ENCODE measurements at regions not wholly inside any gene's neighbourhood (a gene's known extent, or its start where the extent isn't known, plus 50 kb on each side); places are given as distances from the start of the nearest gene placed in this dataset.

DNA sequence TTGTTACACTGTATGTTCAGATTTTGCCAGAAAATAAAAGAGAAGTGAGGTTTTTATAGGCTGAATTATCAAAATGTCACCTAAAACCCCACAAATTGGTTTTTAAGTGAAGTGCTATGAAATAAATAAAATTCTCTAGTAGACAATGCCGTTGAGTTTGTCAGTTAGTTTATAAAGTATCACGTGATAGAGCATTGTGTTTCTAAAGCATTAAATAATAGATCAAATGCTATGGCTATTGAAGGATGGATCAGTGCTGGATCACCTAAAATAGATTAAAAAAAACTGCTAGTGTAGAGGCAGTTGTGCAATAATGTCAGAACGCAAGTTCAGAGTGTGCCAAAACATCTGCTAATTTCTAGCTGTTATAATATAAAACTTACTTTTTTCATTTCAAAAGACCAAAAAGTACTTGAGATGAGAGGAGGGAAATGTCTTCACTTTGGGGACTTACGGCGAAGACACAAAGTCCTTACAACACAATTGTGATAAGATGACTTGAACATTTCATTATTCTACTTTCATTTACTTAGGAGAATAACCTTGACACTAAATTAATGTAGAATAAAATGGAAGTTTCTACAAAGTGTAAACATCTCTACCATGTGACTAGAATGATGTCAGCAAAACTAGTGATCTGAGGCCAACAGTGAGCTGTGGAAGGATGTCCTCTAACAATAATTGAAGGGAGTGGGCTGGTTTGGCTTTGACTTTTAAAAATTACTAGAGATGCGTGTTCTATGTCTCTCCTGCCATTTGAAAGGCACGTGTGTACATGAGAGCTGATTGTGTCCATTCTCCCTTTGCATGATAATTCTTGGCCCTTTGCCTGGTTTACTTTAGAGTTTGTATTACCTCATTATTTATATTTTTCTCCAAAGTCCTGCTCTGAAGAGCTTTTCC is 154.4 kb upstream of the PDE3A start:
- peak; percentile 47 for DNase-seq

DNA sequence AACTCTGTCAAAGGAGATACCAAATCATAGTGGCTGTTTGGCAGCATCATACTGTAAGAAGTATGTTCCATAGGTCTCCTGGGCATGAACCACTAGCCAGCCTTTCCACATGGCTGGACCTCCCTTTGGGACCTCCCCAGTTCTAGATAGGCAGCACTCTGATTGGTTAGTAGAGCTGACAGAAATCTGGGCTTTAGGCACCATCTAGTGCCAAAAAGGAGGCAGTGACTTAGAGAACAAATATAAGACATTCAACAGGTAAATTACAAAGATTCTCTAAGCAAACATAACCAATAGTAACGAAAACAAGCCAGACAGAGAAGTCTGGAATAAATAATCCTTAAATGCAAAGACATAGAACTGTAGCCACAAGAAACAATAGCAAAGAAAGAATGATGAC is 148.0 kb upstream of the PDE3A start:
- peak; percentile 13 for DNase-seq

DNA sequence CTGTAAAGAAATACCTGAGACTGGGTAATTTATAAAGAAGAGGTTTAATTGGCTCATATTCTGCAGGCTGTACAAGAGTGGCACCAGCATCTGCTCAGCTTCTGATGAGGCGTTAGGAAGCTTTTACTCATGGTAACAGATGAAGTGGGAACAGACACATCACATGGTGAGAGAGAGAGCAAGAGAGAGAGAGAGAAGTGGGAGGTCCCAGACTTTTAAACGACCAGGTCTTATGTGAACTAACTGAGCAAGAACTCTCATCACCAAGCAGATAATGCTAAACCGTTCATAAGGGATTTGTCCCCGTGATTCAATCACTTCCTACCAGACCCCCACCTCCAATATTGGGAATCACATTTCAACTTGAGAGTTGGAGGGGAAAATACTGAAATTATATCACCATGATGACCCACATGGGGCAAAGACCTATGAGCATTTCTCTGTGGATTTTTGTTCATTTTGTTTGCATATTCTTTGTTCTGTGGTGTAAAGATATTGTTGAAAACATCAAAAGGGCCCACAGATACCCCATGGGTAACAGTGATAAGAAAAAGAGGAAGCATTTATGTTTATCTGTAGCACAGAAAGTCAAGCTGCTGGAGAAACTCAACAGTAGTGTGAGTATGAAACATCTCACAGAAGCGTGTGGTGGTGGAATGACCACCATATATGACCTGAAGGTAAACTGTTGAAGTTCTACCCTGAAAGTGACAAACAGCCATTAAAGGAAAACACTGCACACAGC is 135.2 kb upstream of the PDE3A start:
- DNase-seq: no peak

DNA sequence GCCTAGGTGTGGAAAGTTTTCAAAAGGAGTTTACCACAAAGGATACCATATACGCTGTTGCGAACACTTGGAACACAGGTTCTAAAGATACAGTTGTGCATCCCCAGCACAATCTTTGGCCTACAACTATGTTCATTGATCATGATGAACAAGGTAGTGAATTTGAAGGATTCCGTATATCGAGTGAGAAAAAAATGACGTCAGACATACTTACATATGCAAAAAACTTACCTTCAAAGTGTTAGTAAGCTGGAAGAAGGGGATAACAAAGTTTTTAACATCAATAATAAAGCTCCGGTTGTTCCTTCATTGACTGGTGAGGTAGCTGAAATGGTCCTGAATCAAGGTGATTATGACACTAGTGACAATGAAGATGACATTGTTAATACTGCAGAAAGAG is 133.9 kb upstream of the PDE3A start:
- DNase-seq: no peak

DNA sequence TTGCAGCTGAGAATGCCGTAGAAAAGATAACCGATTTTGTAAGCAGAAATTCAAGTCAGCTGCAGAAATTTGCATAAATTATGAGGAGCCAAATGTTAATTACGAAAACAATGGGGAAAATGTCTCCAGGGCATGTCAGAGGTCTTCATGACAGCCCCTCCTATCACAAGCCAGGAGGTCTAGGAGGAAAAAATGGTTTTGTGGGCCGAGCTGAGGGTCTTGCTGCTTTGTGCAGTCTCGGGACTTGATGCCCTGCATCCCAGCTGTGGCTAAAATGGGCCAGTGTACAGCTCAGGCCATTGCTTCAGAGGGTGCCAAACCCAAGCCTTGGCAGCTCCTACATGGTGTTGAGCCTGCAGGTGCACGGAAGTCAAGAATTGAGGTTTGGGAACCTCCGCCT is 131.2 kb upstream of the PDE3A start:
- DNase-seq: no peak

DNA sequence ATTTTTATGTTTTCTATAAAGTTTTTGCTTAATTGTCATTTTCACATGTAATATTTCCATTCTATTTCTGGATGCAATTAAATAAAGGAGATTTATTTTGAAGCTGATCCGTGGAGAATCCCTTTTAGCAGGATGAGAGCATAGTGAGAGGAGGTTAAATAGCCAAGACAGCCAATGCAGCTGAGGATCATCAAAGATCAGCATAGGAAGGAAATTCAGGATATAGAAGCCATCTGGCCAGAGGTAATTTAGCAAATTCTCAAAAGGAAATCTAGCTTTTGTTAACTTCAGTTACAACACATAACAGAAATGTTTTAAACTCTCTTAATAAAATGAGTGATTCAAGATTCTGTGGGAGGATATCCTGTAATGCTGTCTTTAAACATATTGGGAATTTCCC is 122.8 kb upstream of the PDE3A start:
- DNase-seq: no peak

DNA sequence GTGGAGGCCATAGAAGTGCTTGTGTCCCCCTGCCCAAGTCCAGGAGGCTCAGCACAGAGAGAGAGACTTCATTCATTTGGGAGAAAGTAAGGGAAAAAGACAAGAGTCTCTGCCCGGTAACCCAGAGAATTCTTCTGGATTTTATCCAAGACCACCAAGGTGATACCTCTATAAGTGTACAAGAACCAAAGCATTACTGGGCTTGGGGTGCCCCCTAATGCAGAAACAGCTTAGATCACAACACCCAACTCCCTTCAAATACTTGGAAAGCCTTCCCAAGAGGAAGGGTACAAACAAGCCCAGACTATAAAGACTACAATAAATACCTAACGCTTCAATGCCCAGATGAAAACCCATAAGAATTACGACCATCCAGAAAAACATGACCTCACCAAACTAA is 119.7 kb upstream of the PDE3A start:
- no peak for DNase-seq

DNA sequence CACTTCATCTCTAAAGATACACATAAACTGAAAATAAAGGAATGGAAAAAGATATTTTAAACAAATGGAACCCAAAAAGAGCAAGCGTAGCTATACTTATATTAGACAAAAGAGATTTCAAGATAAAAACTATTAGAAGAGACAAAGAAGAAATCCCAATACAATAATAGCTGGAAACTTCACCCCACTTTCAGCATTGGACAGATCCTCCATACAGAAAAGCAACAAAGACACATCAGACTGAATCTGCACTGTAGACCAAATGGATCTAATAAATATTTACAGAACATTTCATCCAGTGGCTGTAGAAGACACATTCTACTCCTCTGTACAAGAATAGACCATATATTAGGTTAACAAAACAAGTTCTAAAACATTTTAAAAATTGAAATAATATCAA is 117.6 kb upstream of the PDE3A start:
- DNase-seq: no peak

DNA sequence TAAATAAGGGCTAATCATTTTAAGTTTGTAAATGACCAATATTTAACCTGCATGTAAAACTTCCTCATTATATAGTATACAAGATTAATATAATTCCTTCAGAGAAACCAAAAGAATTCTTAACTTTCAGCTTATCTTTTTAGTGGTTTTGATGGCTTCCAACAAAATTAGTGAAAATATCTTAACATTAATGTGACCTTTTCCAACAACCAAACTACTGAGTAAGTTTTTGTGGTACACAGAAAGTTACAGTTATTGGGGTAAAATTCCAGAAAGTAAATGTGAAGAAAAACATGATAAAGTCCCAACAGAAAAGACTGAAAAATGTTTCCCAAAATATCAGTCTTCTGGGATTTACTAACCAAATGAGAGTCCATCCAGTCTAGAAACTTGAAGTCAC is 111.0 kb upstream of the PDE3A start:
- no peak for DNase-seq

DNA sequence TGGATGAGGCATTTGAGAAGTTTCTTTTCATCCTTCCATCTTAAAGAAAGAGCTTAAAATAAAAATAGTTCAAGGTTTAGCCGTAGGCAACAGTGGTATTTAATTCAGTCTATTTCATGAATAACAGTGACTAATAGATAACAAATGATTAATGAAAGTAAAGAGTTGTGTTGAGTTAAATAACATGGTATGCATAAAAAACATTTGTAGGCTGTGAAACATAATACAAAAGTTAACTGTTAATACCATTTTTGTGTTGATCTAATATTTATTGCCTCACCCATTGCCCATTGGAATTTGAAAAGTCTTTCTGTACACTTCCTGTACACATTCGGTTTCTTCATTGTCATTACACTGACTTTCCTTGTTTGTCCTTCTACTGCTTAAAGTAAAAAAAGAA is 108.6 kb upstream of the PDE3A start:
- no peak for DNase-seq

DNA sequence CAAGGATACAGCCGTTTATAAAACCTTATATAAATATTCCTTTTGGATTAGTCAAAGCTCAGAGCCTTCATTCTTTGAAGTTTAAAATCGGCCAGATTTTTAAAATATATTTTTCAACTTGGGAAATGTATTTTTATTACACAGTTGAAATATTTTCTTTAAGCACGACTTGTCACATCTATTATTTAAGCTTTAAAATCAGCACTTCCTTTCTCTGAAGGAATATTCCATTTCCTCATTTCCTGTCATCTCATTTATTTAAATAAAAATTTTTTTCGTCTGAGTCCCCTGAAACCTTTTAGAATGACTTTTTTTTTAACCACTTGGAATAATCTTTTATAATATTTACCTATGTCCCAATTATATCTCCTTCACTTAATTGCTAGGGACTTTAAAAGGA is 107.5 kb upstream of the PDE3A start:
- DNase-seq: no peak

DNA sequence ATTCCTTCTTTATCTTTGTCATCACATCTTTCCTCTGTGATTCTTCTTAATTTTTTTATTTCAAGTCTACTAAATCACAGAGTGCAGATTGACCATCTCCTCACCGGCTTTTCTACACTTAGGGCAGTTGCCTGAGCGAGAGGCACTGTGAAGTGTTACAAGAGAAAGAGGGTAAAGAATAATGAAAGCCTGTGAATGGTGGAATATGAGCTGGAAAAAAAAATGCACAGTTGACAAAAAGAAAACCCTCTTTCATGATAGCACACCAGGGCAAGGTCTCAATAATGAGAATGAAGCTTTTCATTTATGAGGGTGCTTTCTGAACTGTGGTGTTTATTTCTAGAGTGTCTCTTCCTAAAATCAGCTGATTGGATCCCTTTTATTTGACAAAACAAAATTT is 106.2 kb upstream of the PDE3A start:
- no peak for DNase-seq

DNA sequence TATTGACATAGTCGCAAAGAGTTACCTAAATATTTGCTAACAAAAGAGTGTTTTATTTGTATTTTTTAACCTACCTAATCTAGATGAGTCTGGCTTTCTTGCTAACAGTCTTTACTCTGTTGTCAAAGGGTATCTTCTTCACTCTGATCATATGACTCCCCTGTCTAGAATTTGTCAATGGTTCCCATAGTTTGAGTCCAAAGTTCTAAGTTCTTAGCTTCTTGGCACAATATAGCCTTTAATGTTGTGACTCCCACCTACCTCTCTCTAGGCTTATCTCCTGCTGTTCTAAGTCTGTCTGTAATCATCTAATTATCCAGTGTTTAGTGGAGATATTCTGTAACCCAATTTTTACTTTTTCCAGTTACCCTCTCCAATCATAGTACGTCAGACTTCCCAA is 104.3 kb upstream of the PDE3A start:
- no peak for DNase-seq

DNA sequence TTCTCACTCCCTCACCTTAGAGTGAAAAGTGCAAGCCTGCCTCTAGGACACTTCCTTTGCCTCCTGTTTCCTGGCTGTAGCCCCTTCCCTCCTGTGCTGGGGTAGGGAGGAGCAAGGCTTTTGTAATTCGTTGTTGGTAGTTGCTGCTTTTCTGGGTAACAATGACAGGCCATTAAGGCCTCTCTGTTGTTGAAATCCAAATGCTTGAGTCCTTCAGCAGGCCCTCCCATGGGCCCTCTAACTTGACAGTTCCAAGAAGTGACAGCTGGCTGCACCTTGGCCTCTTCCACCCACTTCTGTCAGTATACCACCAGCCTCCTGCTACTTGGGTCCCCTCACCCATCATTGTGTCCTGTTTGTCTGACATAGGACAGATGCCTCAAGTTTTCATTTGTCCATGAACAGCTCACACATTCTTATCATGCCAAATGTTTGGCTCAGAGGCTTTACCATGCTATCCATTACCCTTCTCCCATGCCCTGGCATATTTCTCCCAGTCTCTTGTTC is 103.7 kb upstream of the PDE3A start:
- DNase-seq: peak; percentile 29

DNA sequence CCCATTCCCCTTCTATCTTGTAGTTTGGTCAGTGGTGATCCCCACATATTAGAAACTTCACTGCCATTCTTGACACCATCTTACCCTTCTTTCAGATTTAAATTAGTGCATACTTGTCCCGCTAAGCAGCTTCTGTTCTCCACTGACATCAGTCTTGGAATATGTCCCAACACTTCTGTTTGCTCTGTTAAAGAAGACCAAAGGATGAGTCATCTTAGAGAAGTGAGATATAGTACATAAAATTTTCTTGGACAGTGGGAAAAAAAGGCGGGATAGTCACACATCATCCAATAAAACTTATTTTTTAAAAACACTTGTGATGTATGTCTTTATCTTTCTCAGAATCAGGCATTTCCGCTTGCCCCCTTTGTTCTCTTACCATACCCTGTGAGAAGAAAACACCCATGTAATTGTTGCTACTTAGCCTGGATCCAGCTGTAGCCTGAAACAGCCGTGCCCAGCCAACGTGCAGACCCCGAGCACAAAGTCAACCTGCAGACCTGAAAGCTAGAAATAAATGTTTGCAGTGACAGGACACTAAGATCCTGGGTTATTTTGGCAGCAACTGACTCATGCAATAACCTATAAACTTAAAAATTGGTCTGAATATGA is 100.1 kb upstream of the PDE3A start:
- no peak for DNase-seq

DNA sequence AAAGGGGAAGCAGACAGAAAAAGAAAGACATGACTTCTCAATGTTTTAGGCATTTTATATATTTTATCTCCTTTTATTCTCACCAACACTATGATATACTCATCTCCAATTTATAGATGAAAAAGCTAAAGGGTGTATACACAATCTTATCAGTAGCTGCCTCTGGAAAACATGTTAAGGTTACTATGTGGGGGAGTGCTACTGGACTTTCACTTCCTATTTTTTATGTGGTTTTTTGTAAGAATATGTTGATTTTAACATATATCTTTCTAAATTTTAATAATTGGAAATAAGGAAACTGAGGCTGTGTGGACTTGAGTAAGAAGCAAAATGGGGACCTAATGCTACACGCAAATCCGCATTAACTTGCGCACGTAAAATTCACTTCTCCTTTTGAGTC is 99.6 kb upstream of the PDE3A start:
- no peak for DNase-seq

DNA sequence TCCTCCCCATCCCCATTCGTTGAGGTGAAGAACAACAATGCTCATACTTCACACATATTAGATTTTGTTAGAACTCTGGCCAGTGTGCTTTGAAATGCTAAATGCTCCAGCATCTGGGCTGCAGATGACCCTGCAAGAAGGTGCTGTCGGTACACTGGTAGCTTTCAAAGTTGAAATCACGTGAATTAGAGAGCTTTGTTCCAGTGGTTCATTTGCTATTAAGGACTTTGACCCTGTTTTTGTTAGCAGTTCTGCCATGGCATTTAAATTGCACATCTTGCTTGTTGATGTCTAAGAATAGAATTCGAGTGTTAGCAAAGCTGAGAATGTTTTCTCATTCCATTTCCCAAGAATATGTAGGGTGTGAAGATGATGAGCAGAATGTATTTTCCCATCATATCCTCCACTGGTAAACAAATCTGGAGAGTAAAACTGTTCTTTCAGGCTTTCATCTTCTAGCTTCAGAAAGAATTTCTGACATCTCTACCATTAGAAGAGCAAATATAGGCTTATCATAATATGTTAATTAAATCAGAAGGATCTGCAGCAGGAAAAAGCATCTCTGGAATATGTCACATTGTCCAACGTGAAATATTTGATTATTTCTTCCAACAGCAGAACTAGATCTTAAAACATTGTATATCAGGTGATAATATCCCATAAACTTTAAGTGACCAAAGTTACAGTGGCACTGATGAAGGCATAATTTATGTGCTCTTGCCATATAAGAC is 98.8 kb upstream of the PDE3A start:
- DNase-seq: no peak

DNA sequence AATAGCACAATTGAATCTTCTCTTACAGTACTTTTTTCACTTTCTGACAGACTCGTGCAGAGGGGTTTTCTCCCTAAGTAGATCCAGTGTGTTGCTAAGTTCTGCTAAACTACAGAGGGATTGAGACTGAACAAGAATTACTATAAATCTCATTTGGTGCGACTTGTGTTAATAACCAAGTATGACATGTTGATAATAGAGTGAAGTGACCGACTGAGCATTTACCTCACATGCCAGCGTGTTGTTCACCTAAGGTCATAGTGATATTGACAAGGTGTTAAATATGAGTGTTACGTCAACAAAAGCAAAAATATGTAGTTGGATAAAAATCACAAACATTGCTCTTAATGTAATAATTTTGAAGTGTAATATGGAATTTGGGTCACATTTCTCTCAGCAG is 97.8 kb upstream of the PDE3A start:
- no peak for DNase-seq

DNA sequence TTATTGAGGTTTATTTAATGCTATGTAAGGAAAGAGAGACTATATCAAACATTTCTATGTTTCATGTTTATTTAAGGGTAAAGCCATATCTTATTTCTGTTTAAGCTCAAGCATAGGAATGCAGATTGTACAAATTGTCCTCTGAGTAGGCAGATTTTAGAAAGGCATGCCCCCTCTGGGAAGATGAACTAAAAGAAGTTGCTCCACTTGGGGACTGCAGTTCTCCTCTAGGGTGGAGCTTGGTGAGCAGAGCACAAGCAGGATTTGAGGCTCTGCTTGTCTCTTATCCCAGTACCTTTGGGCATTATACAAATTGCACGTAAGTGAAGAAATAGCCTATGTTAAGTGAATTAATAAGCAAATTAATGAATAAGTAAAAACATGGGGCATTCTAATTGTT is 96.2 kb upstream of the PDE3A start:
- no peak for DNase-seq

DNA sequence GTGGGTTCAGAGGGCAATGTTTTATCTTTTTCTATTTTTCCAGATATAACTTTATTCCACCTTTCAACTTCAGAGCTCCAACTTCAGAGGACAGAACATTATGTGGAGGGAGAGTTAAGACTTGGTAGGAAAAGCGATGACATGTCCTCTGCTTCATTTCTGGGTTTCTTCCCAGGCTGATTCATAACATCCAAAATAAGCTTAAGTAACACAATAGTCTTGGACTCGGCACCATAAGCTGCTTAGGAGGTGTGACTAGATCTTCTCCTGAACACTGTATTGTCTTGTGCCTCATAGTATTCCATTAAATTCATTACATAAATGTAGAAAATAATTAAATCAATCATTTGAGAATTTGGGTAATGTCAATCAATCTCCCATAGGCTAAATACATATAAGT is 95.5 kb upstream of the PDE3A start:
- DNase-seq: no peak

DNA sequence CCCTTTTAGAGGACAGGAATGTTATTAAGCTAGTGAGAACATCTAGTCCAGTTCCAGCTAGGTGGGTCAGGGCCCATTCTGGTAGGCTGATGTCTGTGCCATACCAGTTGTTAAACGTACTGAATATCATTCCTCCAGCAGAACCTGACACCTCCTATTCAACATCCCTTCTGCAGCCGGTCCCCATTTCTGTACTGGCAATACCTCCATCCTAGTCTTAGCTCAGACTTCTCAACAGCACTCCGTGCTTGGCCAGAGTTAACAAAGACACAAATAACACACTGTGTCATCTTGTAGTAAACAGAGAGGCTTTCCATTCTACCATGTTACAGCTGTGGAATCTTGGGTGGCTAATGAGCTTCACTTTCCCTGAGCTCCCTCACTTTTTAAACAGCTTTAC is 94.3 kb upstream of the PDE3A start:
- no peak for DNase-seq

DNA sequence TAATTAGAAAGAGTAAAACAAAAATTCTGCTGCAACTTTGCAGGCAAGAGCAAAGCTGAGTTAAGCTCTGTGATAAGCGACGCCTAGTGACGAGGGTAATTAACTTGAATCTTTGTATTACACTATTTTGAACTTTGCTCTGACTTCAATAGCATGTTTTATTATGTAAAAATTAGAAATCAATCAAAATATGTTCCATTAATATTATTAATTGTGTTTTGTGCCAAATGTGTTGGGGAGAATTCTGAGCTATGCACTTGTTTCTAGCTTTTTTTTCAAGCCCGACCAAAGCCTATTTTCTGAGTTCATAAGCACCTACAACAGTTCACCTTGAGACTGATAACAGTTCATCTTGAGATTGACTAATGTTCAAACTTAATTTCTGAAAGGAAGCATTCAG is 90.1 kb upstream of the PDE3A start:
- DNase-seq: no peak

DNA sequence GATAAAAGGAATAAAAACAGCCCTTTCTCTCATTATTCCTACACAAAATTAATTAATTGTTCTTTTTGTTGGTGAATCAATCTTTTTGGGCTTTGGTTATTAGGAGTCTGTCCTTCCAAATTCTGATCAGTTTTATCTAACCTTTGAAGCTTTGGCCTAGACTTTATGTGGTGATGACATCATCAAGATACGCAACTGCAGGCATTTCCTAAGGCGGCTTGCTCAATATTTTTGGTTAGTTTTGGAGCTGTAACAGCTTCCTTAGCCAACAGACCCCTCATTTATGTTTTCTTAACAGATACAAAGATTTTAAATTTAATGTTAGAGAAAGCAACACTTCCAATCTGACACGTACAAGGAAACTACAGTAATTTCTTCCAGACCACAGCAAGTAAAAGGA is 87.8 kb upstream of the PDE3A start:
- DNase-seq: no peak
